Activated CD4-positive, alpha-beta T cell treated with anti-CD3 and anti-CD28 coated beads for 48 hours (primary cell): ENCODE measurements at regions not wholly inside any gene's neighbourhood (a gene's known extent, or its start where the extent isn't known, plus 50 kb on each side); places are given as distances from the start of the nearest gene placed in this dataset.
"Not testable (repeated sequence)": the region's sequence is repeated elsewhere in the genome, so short reads cannot be mapped to it uniquely, and the experiment has no call there.

Source experiments
- DNase-seq: peaks from one replicate; pipeline ENCODE4 v3.0.0-alpha.2; 2020

GRCh38 chr18:60003610-60004185, 103.9 kb downstream of the PMAIP1 start:
- DNase-seq: no peak

GRCh38 chr18:59996370-59996966, 96.7 kb downstream of the PMAIP1 start:
- DNase-seq: peak; percentile 35

GRCh38 chr18:59994357-59994756, 94.6 kb downstream of the PMAIP1 start:
- no peak for DNase-seq

GRCh38 chr18:59993560-59993959, 93.8 kb downstream of the PMAIP1 start:
- DNase-seq: no peak

- DNase-seq: no peak
These were observed 90.5 kb downstream of the PMAIP1 start for GRCh38 chr18:59990121-59990823.

- peak; percentile 67 for DNase-seq
These were observed 88.4 kb downstream of the PMAIP1 start for GRCh38 chr18:59988098-59988706.

GRCh38 chr18:59987102-59987501, 87.3 kb downstream of the PMAIP1 start:
- no peak for DNase-seq

GRCh38 chr18:59986139-59986538, 86.3 kb downstream of the PMAIP1 start:
- DNase-seq: no peak

- DNase-seq: no peak
These were observed 85.5 kb downstream of the PMAIP1 start for GRCh38 chr18:59985289-59985688.

- no peak for DNase-seq
These were observed 83.7 kb downstream of the PMAIP1 start for GRCh38 chr18:59983506-59983905.

- no peak for DNase-seq
These were observed 80.4 kb downstream of the PMAIP1 start for GRCh38 chr18:59980188-59980637.

- no peak for DNase-seq
These were observed 72.2 kb downstream of the PMAIP1 start for GRCh38 chr18:59971871-59972428.

GRCh38 chr18:59971144-59971543, 71.3 kb downstream of the PMAIP1 start:
- DNase-seq: not testable (repeated sequence)

- not testable (repeated sequence) for DNase-seq
These were observed 69.8 kb downstream of the PMAIP1 start for GRCh38 chr18:59969477-59970028.

GRCh38 chr18:59968583-59968982, 68.8 kb downstream of the PMAIP1 start:
- DNase-seq: no peak

GRCh38 chr18:59967878-59968277, 68.1 kb downstream of the PMAIP1 start:
- DNase-seq: no peak

- DNase-seq: no peak
These were observed 67.1 kb downstream of the PMAIP1 start for GRCh38 chr18:59966913-59967312.

GRCh38 chr18:59963229-59963628, 63.4 kb downstream of the PMAIP1 start:
- no peak for DNase-seq

GRCh38 chr18:59961070-59961469, 61.3 kb downstream of the PMAIP1 start:
- DNase-seq: no peak

- DNase-seq: no peak
These were observed 60.5 kb downstream of the PMAIP1 start for GRCh38 chr18:59960272-59960671.

- DNase-seq: no peak
These were observed 59.8 kb downstream of the PMAIP1 start for GRCh38 chr18:59959606-59960005.

GRCh38 chr18:59959073-59959472, 59.3 kb downstream of the PMAIP1 start:
- DNase-seq: no peak

- peak; percentile 9 for DNase-seq
These were observed 58.2 kb downstream of the PMAIP1 start for GRCh38 chr18:59957957-59958356.
